Stimulated activated naive B cell treated with anti-CD40 and anti-IgM and Interleukin-4, amounts not matched to agents 10 μg/mL and 1 μg/mL and 100 μg/mL, for 72 hours (primary cell): ENCODE measurements at regions not wholly inside any gene's neighbourhood (a gene's known extent, or its start where the extent isn't known, plus 50 kb on each side); places are given as distances from the start of the nearest gene placed in this dataset.
"Not testable (repeated sequence)": the region's sequence is repeated elsewhere in the genome, so short reads cannot be mapped to it uniquely, and the experiment has no call there.

Experiments
- ATAC-seq, 2 donors: fragments of 150-1000 bp; cut with Tn5 transposase; replicated peaks; 2 replicates each; pipeline ENCODE4 v1.10.0; 2021; ENCODE audit warnings: moderate library complexity in 1 of 2
- DNase-seq: peaks from one replicate; pipeline ENCODE4 v3.0.0; 2021
- H3K27ac Mint-ChIP-seq: one replicate; pipeline ENCODE4 v1.8.0; 2022; ENCODE audit warnings: mild to moderate bottlenecking, mixed read lengths
- H3K27me3 Mint-ChIP-seq, 2 donors: one replicate each; pipeline ENCODE4 v1.8.0; 2022; ENCODE audit warnings: mixed read lengths in 2 of 2
- H3K36me3 Mint-ChIP-seq, 2 donors: one replicate each; pipeline ENCODE4 v1.8.0; 2022; ENCODE audit warnings: mixed read lengths in 2 of 2, mild to moderate bottlenecking in 1 of 2
- H3K4me1 Mint-ChIP-seq, 2 donors: one replicate each; pipeline ENCODE4 v1.8.0; 2022; ENCODE audit warnings: mixed read lengths in 2 of 2, mild to moderate bottlenecking in 1 of 2
- H3K4me3 Mint-ChIP-seq, 2 donors: one replicate each; pipeline ENCODE4 v1.8.0; 2022; ENCODE audit warnings: mild to moderate bottlenecking in 2 of 2, mixed read lengths in 2 of 2, moderate library complexity in 1 of 2
- H3K9me3 Mint-ChIP-seq, 2 donors: one replicate each; pipeline ENCODE4 v1.8.0; 2022; ENCODE audit warnings: mixed read lengths in 2 of 2, mild to moderate bottlenecking in 1 of 2

DNA sequence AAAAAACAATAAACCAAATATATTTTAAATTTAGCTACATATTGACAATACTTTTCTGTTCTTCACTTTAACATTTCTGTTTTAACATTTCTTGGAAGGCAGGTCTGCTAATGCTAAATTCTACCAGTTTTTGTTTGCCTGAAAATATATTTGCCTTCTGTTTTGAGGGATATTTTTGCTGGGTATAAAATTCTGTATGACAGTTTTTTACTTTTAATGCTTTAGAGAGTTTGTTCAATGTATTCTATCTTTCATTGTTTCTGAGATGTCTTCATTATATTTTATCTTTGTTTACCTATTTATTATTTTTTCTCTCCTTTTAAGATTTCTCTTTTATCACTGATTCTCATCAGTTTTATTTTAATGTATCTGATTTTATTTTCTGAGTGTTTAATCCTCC lies 409.2 kb upstream of the DPP6 start:
- H3K9me3 Mint-ChIP-seq: peaks cover 16 to 26% of the 10 kb centered on the region in 2 donors
- no peak for ATAC-seq
- no peak overlapping the region for H3K27ac Mint-ChIP-seq
- H3K4me3 Mint-ChIP-seq: no peak overlapping the region
- H3K27me3 Mint-ChIP-seq: no peaks in the 10 kb centered on the region
- no peaks in the 10 kb centered on the region for H3K36me3 Mint-ChIP-seq
- peaks cover 5 to 9% of the 10 kb centered on the region in 2 donors for H3K4me1 Mint-ChIP-seq
- DNase-seq: no peak

DNA sequence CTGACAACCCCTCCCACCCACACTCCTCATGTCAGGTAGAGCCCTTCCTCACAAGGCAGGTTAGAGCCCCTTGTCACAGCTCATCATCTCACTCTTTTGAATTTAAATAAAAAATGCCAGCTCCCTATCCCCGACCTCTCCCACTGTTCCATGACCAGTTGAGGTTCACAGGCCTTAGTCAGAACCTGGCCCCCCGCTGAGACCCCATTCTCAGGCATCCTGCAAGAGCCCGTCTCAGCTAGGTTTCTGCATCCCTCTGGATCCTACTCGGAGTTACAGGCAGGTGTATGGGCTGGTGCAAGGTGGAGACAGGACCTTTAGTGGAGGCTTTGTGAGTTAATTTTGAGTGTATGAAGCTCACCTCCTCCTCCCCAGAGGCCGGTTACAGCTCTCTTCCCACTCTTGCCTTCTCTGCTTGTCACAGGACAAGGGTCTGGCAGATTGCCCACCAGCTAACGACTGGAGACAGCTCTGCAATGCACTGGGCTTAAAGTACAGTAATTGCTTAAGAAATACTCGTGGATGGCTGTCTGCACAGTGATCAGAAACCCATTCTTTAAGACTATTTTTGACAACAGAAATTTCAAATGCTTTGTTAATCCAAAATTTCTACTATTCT lies 394.9 kb upstream of the DPP6 start:
- no peak overlapping the region for H3K27ac Mint-ChIP-seq
- no peaks in the 10 kb centered on the region for H3K27me3 Mint-ChIP-seq
- no peaks in the 10 kb centered on the region for H3K36me3 Mint-ChIP-seq
- DNase-seq (no peak), ATAC-seq (no peak)
- H3K9me3 Mint-ChIP-seq: peaks cover 0 to 15% of the 10 kb centered on the region in 2 donors
- H3K4me1 Mint-ChIP-seq: no peaks in the 10 kb centered on the region
- H3K4me3 Mint-ChIP-seq: no peak overlapping the region

DNA sequence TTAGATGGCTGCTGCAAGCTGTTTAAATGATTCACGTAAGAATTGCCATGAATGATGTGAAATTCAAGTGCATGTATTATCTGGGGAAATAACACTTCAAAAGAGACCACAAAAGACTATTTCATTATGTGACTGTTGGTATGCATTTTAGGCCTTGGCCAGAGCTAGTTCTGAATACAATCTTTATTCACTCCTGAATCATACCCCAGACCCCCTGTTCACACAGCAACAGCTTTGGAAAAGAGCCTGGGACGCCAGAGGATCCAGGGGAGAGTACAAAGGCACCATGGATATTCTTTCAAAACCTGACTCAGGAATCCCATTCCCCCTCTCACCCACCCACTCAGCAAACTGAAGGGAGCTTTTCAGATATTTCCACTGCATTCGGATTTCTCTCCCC lies 377.1 kb upstream of the DPP6 start:
- H3K36me3 Mint-ChIP-seq: no peaks in the 10 kb centered on the region
- no peak overlapping the region for H3K4me3 Mint-ChIP-seq
- H3K4me1 Mint-ChIP-seq: no peaks in the 10 kb centered on the region
- no peak overlapping the region for H3K27ac Mint-ChIP-seq
- DNase-seq (no peak), ATAC-seq (no peak)
- H3K27me3 Mint-ChIP-seq: no peaks in the 10 kb centered on the region
- peaks cover 4 to 6% of the 10 kb centered on the region in 2 donors for H3K9me3 Mint-ChIP-seq

GRCh38 chr7:153682628-153683027 lies 369.6 kb upstream of the DPP6 start:
- Mint-ChIP-seq H3K27ac (no peak overlapping the region), H3K36me3 (no peaks in the 10 kb centered on the region), H3K4me3 (no peak overlapping the region), H3K27me3 (no peaks in the 10 kb centered on the region), H3K4me1 (no peaks in the 10 kb centered on the region), H3K9me3 (peaks cover 0 to 4% of the 10 kb centered on the region in 2 donors)
- no peak for DNase-seq
- peak in 1 of 2 donors; percentile 33 for ATAC-seq

DNA sequence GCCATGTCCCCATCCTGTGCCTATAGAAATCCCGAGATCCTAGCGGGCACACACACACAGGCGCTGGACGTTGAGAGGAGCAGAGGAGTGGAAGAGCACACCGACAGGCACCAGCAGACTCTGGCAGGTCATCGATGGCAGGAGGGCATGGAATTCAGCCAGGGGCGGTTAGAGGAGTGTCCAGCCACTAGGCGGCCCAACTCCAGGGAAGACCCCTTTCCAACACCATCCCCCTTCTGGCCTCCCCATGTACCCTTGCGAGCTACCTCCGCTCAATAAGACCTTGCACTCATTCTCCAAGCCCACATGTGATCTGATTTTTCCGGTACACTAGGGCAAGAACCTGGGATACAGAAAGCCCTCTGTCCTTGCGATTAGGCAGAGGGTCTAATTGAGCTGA lies 356.0 kb upstream of the DPP6 start:
- ATAC-seq (no peak), DNase-seq (no peak)
- Mint-ChIP-seq H3K27me3 (no peaks in the 10 kb centered on the region), H3K27ac (peak overlapping the region; percentile 20), H3K4me1 (no peaks in the 10 kb centered on the region), H3K9me3 (peaks cover 4 to 8% of the 10 kb centered on the region in 2 donors), H3K4me3 (no peak overlapping the region), H3K36me3 (no peaks in the 10 kb centered on the region)

DNA sequence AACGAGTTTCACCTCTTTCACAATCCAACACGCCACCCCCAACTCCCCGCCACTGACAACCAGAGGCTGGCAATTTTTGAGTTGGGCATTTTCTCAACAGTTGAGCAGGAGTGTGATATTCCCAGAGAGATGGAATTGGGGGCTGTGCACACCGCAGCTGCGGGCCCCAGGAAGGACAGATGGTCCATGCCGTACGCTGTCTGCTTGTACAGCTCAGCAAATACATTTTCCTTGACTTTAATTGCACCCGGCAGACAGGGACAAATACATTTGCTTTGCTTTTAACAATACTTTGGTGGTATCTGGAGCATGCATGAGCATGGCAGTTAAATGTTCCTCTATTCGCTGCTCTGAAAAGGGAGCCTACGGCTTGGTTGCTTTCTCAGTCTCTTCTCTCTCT lies 354.2 kb upstream of the DPP6 start:
- ATAC-seq (no peak), DNase-seq (no peak)
- Mint-ChIP-seq H3K36me3 (no peaks in the 10 kb centered on the region), H3K9me3 (peaks cover 6 to 8% of the 10 kb centered on the region in 2 donors), H3K27ac (no peak overlapping the region), H3K4me1 (no peaks in the 10 kb centered on the region), H3K27me3 (no peaks in the 10 kb centered on the region), H3K4me3 (no peak overlapping the region)

- ATAC-seq (no peak), DNase-seq (no peak)
- H3K36me3 Mint-ChIP-seq: no peaks in the 10 kb centered on the region
- peaks cover 2 to 5% of the 10 kb centered on the region in 2 donors for H3K9me3 Mint-ChIP-seq
- H3K4me1 Mint-ChIP-seq: no peaks in the 10 kb centered on the region
- no peak overlapping the region for H3K27ac Mint-ChIP-seq
- H3K27me3 Mint-ChIP-seq: no peaks in the 10 kb centered on the region
- no peak overlapping the region for H3K4me3 Mint-ChIP-seq
Observed at GRCh38 chr7:153701678-153702077, 350.5 kb upstream of the DPP6 start.

- H3K9me3 Mint-ChIP-seq, H3K27ac Mint-ChIP-seq, H3K4me3 Mint-ChIP-seq, DNase-seq, H3K36me3 Mint-ChIP-seq, ATAC-seq, H3K27me3 Mint-ChIP-seq, H3K4me1 Mint-ChIP-seq: not testable (repeated sequence)
Observed at GRCh38 chr7:153723892-153724291, 328.3 kb upstream of the DPP6 start.

GRCh38 chr7:153731504-153731903 lies 320.7 kb upstream of the DPP6 start:
- H3K4me1 Mint-ChIP-seq, H3K27ac Mint-ChIP-seq, ATAC-seq, DNase-seq, H3K36me3 Mint-ChIP-seq, H3K4me3 Mint-ChIP-seq, H3K27me3 Mint-ChIP-seq, H3K9me3 Mint-ChIP-seq: not testable (repeated sequence)

DNA sequence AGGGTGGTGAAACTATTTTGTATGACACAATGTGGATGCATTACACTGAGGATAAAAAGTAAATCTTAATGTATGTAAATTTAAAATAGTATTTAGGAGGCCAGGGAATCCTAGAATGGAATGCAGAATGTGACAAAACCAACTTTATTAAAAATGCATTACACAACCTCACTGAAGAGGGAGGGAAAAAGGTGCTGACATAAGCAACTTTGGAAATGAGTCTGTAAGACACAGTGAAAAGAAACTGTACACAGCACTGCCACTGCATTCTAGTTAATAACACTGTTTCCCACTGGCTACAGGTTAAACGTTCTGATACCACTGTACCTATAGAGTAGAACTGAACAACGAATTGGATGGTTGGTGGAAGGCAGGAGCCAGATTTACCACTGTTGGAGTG lies 308.8 kb upstream of the DPP6 start:
- H3K4me3 Mint-ChIP-seq: not testable (repeated sequence)

DNA sequence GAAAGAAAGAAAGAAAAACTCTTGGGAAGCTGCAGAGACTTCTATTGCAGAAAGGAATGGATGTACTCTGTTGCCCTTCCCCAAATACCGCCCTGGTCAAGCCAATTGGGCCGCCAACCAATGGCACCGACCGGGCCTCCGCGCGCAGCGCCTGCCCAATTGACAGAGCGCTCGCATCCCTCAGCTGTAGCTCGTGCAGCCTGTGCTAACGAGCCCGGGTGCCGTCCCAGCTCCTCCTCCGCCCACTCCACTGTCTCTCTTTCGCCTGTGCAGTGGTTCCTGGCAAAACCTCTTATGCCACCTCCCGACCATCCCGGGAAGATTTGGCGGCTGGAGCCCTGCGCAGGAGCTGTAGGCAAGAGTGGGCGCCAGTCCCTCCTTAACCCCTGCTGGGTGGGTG lies 304.2 kb upstream of the DPP6 start:
- not testable (repeated sequence) for H3K4me1 Mint-ChIP-seq, H3K27ac Mint-ChIP-seq, H3K27me3 Mint-ChIP-seq, H3K36me3 Mint-ChIP-seq, H3K4me3 Mint-ChIP-seq, DNase-seq, H3K9me3 Mint-ChIP-seq, ATAC-seq

More for the DNA sequence above, 308.8 kb upstream of the DPP6 start:
- not testable (repeated sequence) for ATAC-seq, H3K4me1 Mint-ChIP-seq, H3K9me3 Mint-ChIP-seq, H3K27ac Mint-ChIP-seq, H3K27me3 Mint-ChIP-seq, H3K36me3 Mint-ChIP-seq, DNase-seq

GRCh38 chr7:153748885-153749284 lies 303.3 kb upstream of the DPP6 start:
- H3K9me3 Mint-ChIP-seq, DNase-seq, H3K4me1 Mint-ChIP-seq, ATAC-seq, H3K27ac Mint-ChIP-seq, H3K27me3 Mint-ChIP-seq, H3K4me3 Mint-ChIP-seq, H3K36me3 Mint-ChIP-seq: not testable (repeated sequence)

DNA sequence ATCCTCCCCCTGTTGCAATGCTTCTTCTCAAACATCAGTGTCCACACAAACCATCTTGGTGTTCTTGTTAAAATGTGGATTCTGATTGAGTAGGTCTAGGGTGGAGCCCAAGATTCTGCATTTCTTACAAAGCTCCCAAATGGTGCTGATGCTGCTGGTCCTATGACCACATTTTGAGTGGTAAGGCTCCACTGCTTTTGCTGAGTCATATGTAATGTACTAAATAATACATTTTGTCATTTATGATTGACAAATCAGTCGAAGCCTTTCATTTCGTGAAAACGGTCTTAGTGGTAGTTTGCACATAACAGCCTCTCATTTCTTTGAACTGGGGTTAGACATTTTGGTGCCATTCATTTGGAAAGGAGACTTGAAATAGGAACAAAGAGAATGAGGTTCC lies 286.3 kb upstream of the DPP6 start:
- not testable (repeated sequence) for H3K4me3 Mint-ChIP-seq, H3K27ac Mint-ChIP-seq, ATAC-seq, H3K27me3 Mint-ChIP-seq, H3K36me3 Mint-ChIP-seq, H3K4me1 Mint-ChIP-seq, H3K9me3 Mint-ChIP-seq, DNase-seq

DNA sequence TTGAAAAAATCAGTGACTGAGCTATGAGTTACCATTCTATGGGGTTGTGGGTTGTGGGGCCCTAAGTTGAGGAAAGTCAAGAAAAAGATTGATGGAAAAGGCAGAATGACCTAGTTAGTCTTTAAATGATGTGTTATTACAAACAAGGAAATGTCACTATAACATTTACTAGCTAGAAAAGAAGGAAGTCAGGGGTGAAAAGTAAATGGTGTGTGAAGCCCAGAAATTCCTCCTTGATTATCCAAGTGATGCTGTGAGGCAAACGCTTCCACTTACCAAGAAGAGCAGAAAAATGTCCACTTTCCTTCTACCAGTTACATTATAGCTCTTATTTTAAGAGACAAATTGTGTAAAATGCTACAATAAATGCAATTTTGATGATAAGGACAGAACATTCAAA lies 285.3 kb upstream of the DPP6 start:
- not testable (repeated sequence) for ATAC-seq, H3K36me3 Mint-ChIP-seq, H3K9me3 Mint-ChIP-seq, H3K27ac Mint-ChIP-seq, H3K27me3 Mint-ChIP-seq, DNase-seq, H3K4me1 Mint-ChIP-seq, H3K4me3 Mint-ChIP-seq

GRCh38 chr7:153772966-153773365 lies 279.2 kb upstream of the DPP6 start:
- no peaks in the 10 kb centered on the region for H3K27me3 Mint-ChIP-seq
- H3K27ac Mint-ChIP-seq: no peak overlapping the region
- no peak for ATAC-seq
- DNase-seq: no peak
- no peaks in the 10 kb centered on the region for H3K9me3 Mint-ChIP-seq
- H3K4me3 Mint-ChIP-seq: no peak overlapping the region
- no peaks in the 10 kb centered on the region for H3K4me1 Mint-ChIP-seq
- no peaks in the 10 kb centered on the region for H3K36me3 Mint-ChIP-seq

DNA sequence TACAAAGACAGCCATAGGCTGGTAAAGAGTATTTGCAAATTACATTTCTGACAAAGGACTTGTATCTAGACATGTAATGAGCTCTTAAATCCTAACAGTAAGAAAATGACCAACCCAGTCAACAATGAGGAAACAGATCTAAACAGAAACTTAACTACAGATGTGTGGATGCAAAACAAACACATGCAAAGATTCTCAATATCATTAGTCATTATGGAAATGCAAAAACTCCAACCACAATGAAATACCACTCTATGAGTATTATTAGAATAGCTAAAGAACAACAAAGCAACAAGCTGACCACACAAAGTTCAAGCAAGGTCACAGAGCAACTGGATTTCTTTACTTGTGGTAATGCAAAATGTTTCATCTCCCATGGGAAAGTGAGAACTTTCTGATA lies 275.3 kb upstream of the DPP6 start:
- H3K36me3 Mint-ChIP-seq, ATAC-seq, H3K9me3 Mint-ChIP-seq, DNase-seq, H3K4me1 Mint-ChIP-seq, H3K4me3 Mint-ChIP-seq, H3K27me3 Mint-ChIP-seq, H3K27ac Mint-ChIP-seq: not testable (repeated sequence)
